D721Med (cell line): ENCODE measurements at regions not wholly inside any gene's neighbourhood (a gene's known extent, or its start where the extent isn't known, plus 50 kb on each side); places are given as distances from the start of the nearest gene placed in this dataset.

ENCODE experiments used
- DNase-seq: peaks from one replicate; pipeline ENCODE4 v3.0.0; 2011; ENCODE audit warnings: low spot score; ENCODE audit not compliant: insufficient read length
- FAIRE-seq: peaks from 2 replicates; lab custom pipeline; 2011; peaks lifted over from hg19 to GRCh38; lab: Jason Lieb, UNC
- CTCF ChIP-seq: IDR thresholded peaks from 2 replicates; pipeline ENCODE4 v1.5.1; 2012; ENCODE audit warnings: mild to moderate bottlenecking, control low read depth; ENCODE audit not compliant: insufficient read depth; ENCODE audit errors: missing control alignments

GRCh38 chr1:55650444-55650843, 435.3 kb upstream of the USP24 start:
- DNase-seq, result no peak
- no peak for FAIRE-seq
- no peak for TF ChIP-seq CTCF

GRCh38 chr1:55646181-55646580, 431.0 kb upstream of the USP24 start:
- no peak for TF ChIP-seq CTCF

GRCh38 chr1:55645270-55645669, 430.1 kb upstream of the USP24 start:
- DNase-seq (no peak), FAIRE-seq (no peak)
- TF ChIP-seq CTCF, result no peak

More at GRCh38 chr1:55646181-55646580, 431.0 kb upstream of the USP24 start:
- FAIRE-seq, result no peak
- DNase-seq, result no peak

- TF ChIP-seq CTCF, result no peak
- DNase-seq, result no peak
- no peak for FAIRE-seq
These were observed 426.8 kb upstream of the USP24 start for GRCh38 chr1:55641947-55642346.

GRCh38 chr1:55640708-55641473, 425.7 kb upstream of the USP24 start:
- DNase-seq (no peak), FAIRE-seq (no peak)
- no peak for TF ChIP-seq CTCF

- no peak for DNase-seq
- no peak for FAIRE-seq
- TF ChIP-seq CTCF, result no peak
These were observed 424.4 kb upstream of the USP24 start for GRCh38 chr1:55639526-55639925.

- no peak for TF ChIP-seq CTCF
- no peak for FAIRE-seq
- no peak for DNase-seq
These were observed 423.9 kb upstream of the USP24 start for GRCh38 chr1:55639051-55639450.
